H1 (cell line): ENCODE measurements at regions not wholly inside any gene's neighbourhood (a gene's known extent, or its start where the extent isn't known, plus 50 kb on each side); places are given as distances from the start of the nearest gene placed in this dataset.

ENCODE experiments used
- EZH2 ChIP-seq: fragments of 200-600 bp; sonication (generic); IDR thresholded peaks from 2 replicates; pipeline ENCODE4 v1.7.1; 2012; ENCODE audit warnings: low read depth, mild to moderate bottlenecking, moderate library complexity, low read length, inconsistent platforms; ENCODE audit not compliant: severe bottlenecking
- GABPA ChIP-seq: IDR thresholded peaks from 2 replicates; pipeline ENCODE4 v1.6.1; 2011; ENCODE audit warnings: mild to moderate bottlenecking, low read length, moderate library complexity, borderline replicate concordance; ENCODE audit not compliant: insufficient read depth
- RAD21 ChIP-seq, 2 experiments: IDR thresholded peaks in 1 of 2; conservative IDR thresholded peaks in 1 of 2; 2 replicates each; pipeline ENCODE4 v1.6.1; 2011; ENCODE audit warnings: low read depth in 2 of 2, low read length in 2 of 2, improper control_type of control experiment in 1 of 2, inconsistent platforms in 1 of 2, mild to moderate bottlenecking in 1 of 2, moderate library complexity in 1 of 2
- YY1 ChIP-seq: IDR thresholded peaks from 2 replicates; pipeline ENCODE4 v1.6.1; 2011; ENCODE audit warnings: low read depth, mild to moderate bottlenecking, low read length

DNA sequence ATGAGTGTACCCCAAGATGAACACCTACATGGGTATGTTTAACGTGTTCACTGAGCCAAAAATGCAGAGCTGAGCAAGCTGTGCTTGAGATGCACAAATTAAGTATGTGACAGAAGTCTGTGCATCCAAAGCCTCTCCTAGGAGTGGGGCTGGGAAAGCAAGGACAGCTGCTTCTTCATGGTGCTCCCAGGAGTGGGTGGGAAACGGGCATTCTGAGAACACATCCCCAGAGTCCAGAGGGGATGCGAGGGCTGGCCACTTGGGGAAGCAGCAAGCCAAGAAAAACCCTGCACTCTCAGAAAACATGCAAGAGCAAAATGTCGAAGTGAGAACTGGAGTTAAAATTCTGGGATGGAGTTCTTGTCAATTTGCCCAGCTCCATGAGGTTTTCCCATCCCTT is 414.3 kb downstream of the BCAT1 start:
- peak; percentile 27 to 36; a peak in 2 of 4 replicates for TF ChIP-seq RAD21 (IDR thresholded peaks at IDR 0.05 in 1 of 2, conservative IDR thresholded peaks at IDR 0.05 in 1 of 2; ENCODE audit: low read depth in 2 of 2, low read length in 2 of 2)
- no peak for TF ChIP-seq GABPA
- TF ChIP-seq YY1: no peak
- no peak for TF ChIP-seq EZH2
